Endodermal cell (in vitro differentiated cells): ENCODE measurements at regions not wholly inside any gene's neighbourhood (a gene's known extent, or its start where the extent isn't known, plus 50 kb on each side); places are given as distances from the start of the nearest gene placed in this dataset.

ENCODE experiments used
- DNase-seq: peaks from one replicate; pipeline ENCODE4 v3.0.0-alpha.2; 2017
- H3K27ac ChIP-seq: 2 replicates; pipeline ENCODE4 v1.5.1; 2013; ENCODE audit warnings: mild to moderate bottlenecking, low read depth, low read length, moderate library complexity
- H3K27me3 ChIP-seq: 2 replicates; pipeline ENCODE4 v1.6.1; 2013; ENCODE audit warnings: mild to moderate bottlenecking, low read length, moderate library complexity; ENCODE audit not compliant: insufficient read depth, control insufficient read depth, poor library complexity, severe bottlenecking
- H3K36me3 ChIP-seq: 2 replicates; pipeline ENCODE4 v1.7.0; 2013; ENCODE audit warnings: mild to moderate bottlenecking, low read length, moderate library complexity; ENCODE audit not compliant: control insufficient read depth, insufficient read depth
- H3K4me1 ChIP-seq: one replicate; pipeline ENCODE4 v1.7.0; 2013; ENCODE audit warnings: low read length; ENCODE audit not compliant: control insufficient read depth, insufficient read depth
- H3K4me3 ChIP-seq: 2 replicates; pipeline ENCODE4 v1.5.1; 2013; ENCODE audit warnings: mild to moderate bottlenecking, low read length, moderate library complexity
- H3K9ac ChIP-seq: 2 replicates; pipeline ENCODE4 v1.6.1; 2013; ENCODE audit warnings: mild to moderate bottlenecking, low read length, moderate library complexity; ENCODE audit not compliant: poor library complexity, severe bottlenecking; ENCODE audit errors: extremely low read depth
- H3K9me3 ChIP-seq: 2 replicates; pipeline ENCODE4 v1.6.1; 2013; ENCODE audit warnings: mild to moderate bottlenecking, low read length, moderate library complexity; ENCODE audit not compliant: control insufficient read depth
- H3K27ac Mint-ChIP-seq: 2 replicates; pipeline ENCODE4 v1.8.0; 2020; ENCODE audit warnings: mixed read lengths
- H3K27me3 Mint-ChIP-seq: 2 replicates; pipeline ENCODE4 v1.8.0; 2021; ENCODE audit warnings: mild to moderate bottlenecking, mixed read lengths; ENCODE audit not compliant: insufficient read depth
- H3K36me3 Mint-ChIP-seq: 2 replicates; pipeline ENCODE4 v1.8.0; 2020; ENCODE audit warnings: low read depth, mixed read lengths
- H3K4me1 Mint-ChIP-seq: 2 replicates; pipeline ENCODE4 v1.8.0; 2020; ENCODE audit warnings: mixed read lengths
- H3K4me3 Mint-ChIP-seq: 2 replicates; pipeline ENCODE4 v1.8.0; 2020; ENCODE audit warnings: mild to moderate bottlenecking, moderate library complexity, mixed read lengths
- H3K9me3 Mint-ChIP-seq: 2 replicates; pipeline ENCODE4 v1.8.0; 2020; ENCODE audit warnings: mild to moderate bottlenecking, mixed read lengths
- CTCF ChIP-seq: fragments of 200-600 bp; sonication (generic); conservative IDR thresholded peaks from 2 replicates; pipeline ENCODE4 v1.5.0; 2021; ENCODE audit warnings: antibody characterized with exemption, mild to moderate bottlenecking
- WGBS, 2 experiments: methylation state at CpG; one replicate each; pipeline versions ENCODE4 v1.1.5 to v1.1.7; 2013; ENCODE audit warnings: missing lambda C conversion rate in 2 of 2, mixed read lengths in 1 of 2; ENCODE audit not compliant: insufficient coverage in 1 of 2, insufficient read length in 1 of 2; 5-methylcytosine and 5-hydroxymethylcytosine counted together

- H3K4me1 Mint-ChIP-seq, result peaks cover 5% of the 10 kb centered on the region
- H3K9me3 ChIP-seq, result no peaks in the 10 kb centered on the region
- no peaks in the 10 kb centered on the region for H3K36me3 ChIP-seq
- H3K27me3 ChIP-seq, result no peaks in the 10 kb centered on the region
- 96 to 100% methylated on average over 1 of the region's 1 CpG for WGBS, 2 experiments
- no peak overlapping the region for H3K4me3 Mint-ChIP-seq
- H3K4me1 ChIP-seq, result no peaks in the 10 kb centered on the region
- no peak overlapping the region for H3K4me3 ChIP-seq
- no peaks in the 10 kb centered on the region for H3K36me3 Mint-ChIP-seq
- H3K9ac ChIP-seq, result no peak overlapping the region
- no peaks in the 10 kb centered on the region for H3K27me3 Mint-ChIP-seq
- no peak overlapping the region for H3K27ac ChIP-seq
- H3K27ac Mint-ChIP-seq, result no peak overlapping the region
- no peaks in the 10 kb centered on the region for H3K9me3 Mint-ChIP-seq
- no peak for DNase-seq
- TF ChIP-seq CTCF, result no peak
Observed at GRCh38 chr10:81007872-81008271, 470.2 kb downstream of the SH2D4B start.

GRCh38 chr10:81008726-81009125 is 471.0 kb downstream of the SH2D4B start:
- Mint-ChIP-seq H3K4me1 (peaks cover 5% of the 10 kb centered on the region), H3K36me3 (no peaks in the 10 kb centered on the region), H3K27ac (no peak overlapping the region), H3K9me3 (no peaks in the 10 kb centered on the region), H3K27me3 (no peaks in the 10 kb centered on the region), H3K4me3 (no peak overlapping the region)
- TF ChIP-seq CTCF, result no peak
- no peaks in the 10 kb centered on the region for H3K36me3 ChIP-seq
- no peaks in the 10 kb centered on the region for H3K9me3 ChIP-seq
- 88% methylated on average over 2 to 3 of the region's 3 CpGs for WGBS, 2 experiments
- DNase-seq, result no peak
- H3K27me3 ChIP-seq, result no peaks in the 10 kb centered on the region
- no peak overlapping the region for H3K27ac ChIP-seq
- no peaks in the 10 kb centered on the region for H3K4me1 ChIP-seq
- H3K9ac ChIP-seq, result no peak overlapping the region
- H3K4me3 ChIP-seq, result no peak overlapping the region

- Histone ChIP-seq H3K27ac (no peak overlapping the region), H3K4me3 (no peak overlapping the region), H3K27me3 (no peaks in the 10 kb centered on the region), H3K4me1 (no peaks in the 10 kb centered on the region), H3K9ac (no peak overlapping the region), H3K9me3 (no peaks in the 10 kb centered on the region), H3K36me3 (no peaks in the 10 kb centered on the region)
- 80 to 97% methylated on average over 5 of the region's 5 CpGs for WGBS, 2 experiments
- H3K9me3 Mint-ChIP-seq, result no peaks in the 10 kb centered on the region
- no peaks in the 10 kb centered on the region for H3K36me3 Mint-ChIP-seq
- no peak overlapping the region for H3K4me3 Mint-ChIP-seq
- H3K27me3 Mint-ChIP-seq, result no peaks in the 10 kb centered on the region
- H3K4me1 Mint-ChIP-seq, result peaks cover 5% of the 10 kb centered on the region
- no peak overlapping the region for H3K27ac Mint-ChIP-seq
- TF ChIP-seq CTCF, result no peak
- no peak for DNase-seq
Observed at GRCh38 chr10:81009296-81009695, 471.6 kb downstream of the SH2D4B start.
